ENCODE measurements at regions not wholly inside any gene's neighbourhood (a gene's known extent, or its start where the extent isn't known, plus 50 kb on each side); places are given as distances from the start of the nearest gene placed in this dataset.
"Not testable (repeated sequence)": the region's sequence is repeated elsewhere in the genome, so short reads cannot be mapped to it uniquely, and the experiment has no call there.

GRCh38 chr1:200316148-200316803 is 93.6 kb downstream of the ZNF281 start:
- DNase-seq = no peak

- no peak for DNase-seq
These were observed 95.6 kb downstream of the ZNF281 start for GRCh38 chr1:200314085-200314750.

- DNase-seq = no peak
These were observed 98.6 kb downstream of the ZNF281 start for GRCh38 chr1:200311256-200311655.

- DNase-seq = no peak
These were observed 99.0 kb downstream of the ZNF281 start for GRCh38 chr1:200310824-200311223.

- no peak for DNase-seq
These were observed 102.1 kb downstream of the ZNF281 start for GRCh38 chr1:200307755-200308066.

GRCh38 chr1:200306944-200307754 is 102.7 kb downstream of the ZNF281 start:
- peak; percentile 19 for DNase-seq

GRCh38 chr1:200305806-200306205 is 104.0 kb downstream of the ZNF281 start:
- no peak for DNase-seq

- DNase-seq = no peak
These were observed 105.7 kb downstream of the ZNF281 start for GRCh38 chr1:200304171-200304570.

- no peak for DNase-seq
These were observed 106.9 kb downstream of the ZNF281 start for GRCh38 chr1:200302921-200303290.

GRCh38 chr1:200302192-200302920 is 107.5 kb downstream of the ZNF281 start:
- DNase-seq = peak; percentile 60

- no peak for DNase-seq
These were observed 108.7 kb downstream of the ZNF281 start for GRCh38 chr1:200301152-200301551.

- DNase-seq = no peak
These were observed 110.3 kb downstream of the ZNF281 start for GRCh38 chr1:200299571-200299970.

- DNase-seq = no peak
These were observed 111.6 kb downstream of the ZNF281 start for GRCh38 chr1:200298242-200298641.

- no peak for DNase-seq
These were observed 113.7 kb downstream of the ZNF281 start for GRCh38 chr1:200296091-200296661.

GRCh38 chr1:200294241-200294640 is 115.6 kb downstream of the ZNF281 start:
- no peak for DNase-seq

- DNase-seq = no peak
These were observed 117.1 kb downstream of the ZNF281 start for GRCh38 chr1:200292699-200293098.

GRCh38 chr1:200291106-200291505 is 118.7 kb downstream of the ZNF281 start:
- no peak for DNase-seq

GRCh38 chr1:200290010-200290685 is 119.7 kb downstream of the ZNF281 start:
- no peak for DNase-seq

- DNase-seq = no peak
These were observed 121.6 kb downstream of the ZNF281 start for GRCh38 chr1:200288226-200288625.

GRCh38 chr1:200284236-200284635 is 125.6 kb downstream of the ZNF281 start:
- DNase-seq = not testable (repeated sequence)

- no peak for DNase-seq
These were observed 127.2 kb downstream of the ZNF281 start for GRCh38 chr1:200282497-200283122.

Measured in central memory CD4-positive, alpha-beta T cell (primary cell).